Fibroblast of lung (primary cell): ENCODE measurements at regions not wholly inside any gene's neighbourhood (a gene's known extent, or its start where the extent isn't known, plus 50 kb on each side); places are given as distances from the start of the nearest gene placed in this dataset.
"Not testable (repeated sequence)": the region's sequence is repeated elsewhere in the genome, so short reads cannot be mapped to it uniquely, and the experiment has no call there.

ENCODE experiments used
- DNase-seq, 2 donors: peaks; one replicate each; pipeline versions ENCODE4 v3.0.0 to v3.0.0-alpha.2; 2010; ENCODE audit warnings: low read depth in 2 of 2
- H2AFZ ChIP-seq: 2 replicates; pipeline ENCODE4 v1.5.1; 2012; ENCODE audit warnings: low read length, control low read depth, inconsistent platforms
- H3K27ac ChIP-seq: 2 replicates; pipeline ENCODE4 v1.5.1; 2011; ENCODE audit warnings: low read length, control low read depth; ENCODE audit not compliant: insufficient read depth
- H3K27me3 ChIP-seq: 2 replicates; pipeline ENCODE4 v1.5.1; 2011; ENCODE audit warnings: mild to moderate bottlenecking, low read length; ENCODE audit not compliant: control insufficient read depth, insufficient read depth
- H3K36me3 ChIP-seq: 2 replicates; pipeline ENCODE4 v1.5.1; 2011; ENCODE audit warnings: low read length; ENCODE audit not compliant: control insufficient read depth, insufficient read depth
- H3K4me1 ChIP-seq: 2 replicates; pipeline ENCODE4 v1.5.1; 2011; ENCODE audit warnings: low read length; ENCODE audit not compliant: control insufficient read depth, insufficient read depth; ENCODE audit errors: extremely low read depth
- H3K4me2 ChIP-seq: 2 replicates; pipeline ENCODE4 v1.5.1; 2011; ENCODE audit warnings: low read length, control low read depth; ENCODE audit not compliant: insufficient read depth; ENCODE audit errors: extremely low read depth
- H3K4me3 ChIP-seq, 4 experiments: fragments of 200-600 bp in 1 of 4; sonication (generic) in 1 of 4; replicated peaks in 1 of 4; 2 replicates each; pipeline ENCODE4 v1.5.1; 2011 to 2016; ENCODE audit warnings: low read length in 4 of 4, low read depth in 3 of 4, mild to moderate bottlenecking in 3 of 4, control low read depth in 2 of 4, inconsistent platforms in 1 of 4, mixed read lengths in 1 of 4; ENCODE audit not compliant: insufficient read depth in 1 of 4; ENCODE audit errors: control extremely low read depth in 1 of 4
- H3K79me2 ChIP-seq: 2 replicates; pipeline ENCODE4 v1.5.1; 2012; ENCODE audit warnings: mild to moderate bottlenecking, low read length, inconsistent platforms; ENCODE audit not compliant: control insufficient read depth, insufficient read depth
- H3K9ac ChIP-seq: 2 replicates; pipeline ENCODE4 v1.5.1; 2011; ENCODE audit warnings: mild to moderate bottlenecking, low read length, control low read depth; ENCODE audit not compliant: insufficient read depth
- H3K9me3 ChIP-seq: 2 replicates; pipeline ENCODE4 v1.5.1; 2012; ENCODE audit warnings: low read depth, low read length; ENCODE audit not compliant: control insufficient read depth, insufficient read depth
- H4K20me1 ChIP-seq: 2 replicates; pipeline ENCODE4 v1.5.1; 2011; ENCODE audit warnings: low read length; ENCODE audit not compliant: control insufficient read depth, insufficient read depth; ENCODE audit errors: extremely low read depth
- EZH2 ChIP-seq: IDR thresholded peaks from 2 replicates; pipeline ENCODE4 v1.5.1; 2012; ENCODE audit warnings: low read length, control low read depth, mild to moderate bottlenecking; ENCODE audit errors: missing control alignments
- TF ChIP-seq, protein P1 (sequence below), 2 donors: IDR thresholded peaks in 1 of 2; conservative IDR thresholded peaks in 1 of 2; 1 replicate in 1 of 2; 2 replicates in 1 of 2; pipeline ENCODE4 v1.5.1; 2011 to 2012; ENCODE audit warnings: low read length in 2 of 2, control low read depth in 1 of 2, inconsistent platforms in 1 of 2, low read depth in 1 of 2, mild to moderate bottlenecking in 1 of 2

DNA sequence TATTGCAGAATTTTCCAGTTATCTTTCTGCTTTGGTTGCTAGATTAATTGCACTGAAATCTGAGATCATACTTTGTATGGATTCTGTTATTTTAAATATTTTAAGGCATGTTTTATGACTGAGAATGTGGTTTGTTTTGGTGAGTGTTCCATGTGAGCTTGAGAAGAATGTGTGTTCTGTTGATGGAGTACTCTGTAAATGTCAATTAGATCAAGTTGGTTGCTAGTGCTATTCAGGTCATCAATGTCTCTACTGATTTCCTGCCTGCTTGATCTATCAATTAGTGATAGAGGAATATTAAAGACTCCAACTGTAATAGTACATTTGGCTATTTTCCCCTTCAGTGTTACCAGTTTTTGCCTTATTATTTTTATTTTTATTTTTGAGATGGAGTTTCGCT lies 64.3 kb upstream of the SHANK2 start:
- H4K20me1 ChIP-seq = no peaks in the 10 kb centered on the region

DNA sequence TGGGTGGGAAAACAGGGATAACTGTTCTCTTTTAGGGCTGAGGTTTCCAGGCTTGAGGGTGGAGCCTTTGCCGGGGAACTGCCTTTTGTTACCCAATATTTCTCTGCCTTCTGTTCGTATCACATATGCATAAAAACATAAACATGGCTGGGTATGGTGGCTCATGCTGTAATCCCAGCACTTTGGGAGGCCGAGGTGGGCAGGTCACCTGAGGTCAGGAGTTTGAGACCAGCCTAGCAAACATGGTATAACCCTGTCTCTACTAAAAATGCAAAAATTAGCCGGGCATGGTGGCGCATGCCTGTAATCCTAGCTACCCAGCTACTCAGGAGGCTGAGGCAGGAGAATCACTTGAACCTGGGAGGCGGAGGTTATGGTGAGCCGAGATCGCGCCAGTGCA lies 60.2 kb upstream of the SHANK2 start:
- not testable (repeated sequence) for H3K4me2 ChIP-seq, H3K4me1 ChIP-seq, H4K20me1 ChIP-seq, DNase-seq, H3K9ac ChIP-seq, H3K4me3 ChIP-seq, H3K79me2 ChIP-seq, H3K27ac ChIP-seq, H3K27me3 ChIP-seq, H3K9me3 ChIP-seq, H3K36me3 ChIP-seq, H2AFZ ChIP-seq

More for the DNA sequence above, 64.3 kb upstream of the SHANK2 start:
- H3K27ac ChIP-seq = no peak overlapping the region
- H3K4me2 ChIP-seq = no peak overlapping the region
- H2AFZ ChIP-seq = no peak overlapping the region
- H3K4me3 ChIP-seq = no peak overlapping the region
- no peak overlapping the region for H3K9ac ChIP-seq
- H3K36me3 ChIP-seq = no peaks in the 10 kb centered on the region
- no peaks in the 10 kb centered on the region for H3K79me2 ChIP-seq
- DNase-seq = no peak
- TF ChIP-seq EZH2 = no peak
- TF ChIP-seq, protein P1, sequence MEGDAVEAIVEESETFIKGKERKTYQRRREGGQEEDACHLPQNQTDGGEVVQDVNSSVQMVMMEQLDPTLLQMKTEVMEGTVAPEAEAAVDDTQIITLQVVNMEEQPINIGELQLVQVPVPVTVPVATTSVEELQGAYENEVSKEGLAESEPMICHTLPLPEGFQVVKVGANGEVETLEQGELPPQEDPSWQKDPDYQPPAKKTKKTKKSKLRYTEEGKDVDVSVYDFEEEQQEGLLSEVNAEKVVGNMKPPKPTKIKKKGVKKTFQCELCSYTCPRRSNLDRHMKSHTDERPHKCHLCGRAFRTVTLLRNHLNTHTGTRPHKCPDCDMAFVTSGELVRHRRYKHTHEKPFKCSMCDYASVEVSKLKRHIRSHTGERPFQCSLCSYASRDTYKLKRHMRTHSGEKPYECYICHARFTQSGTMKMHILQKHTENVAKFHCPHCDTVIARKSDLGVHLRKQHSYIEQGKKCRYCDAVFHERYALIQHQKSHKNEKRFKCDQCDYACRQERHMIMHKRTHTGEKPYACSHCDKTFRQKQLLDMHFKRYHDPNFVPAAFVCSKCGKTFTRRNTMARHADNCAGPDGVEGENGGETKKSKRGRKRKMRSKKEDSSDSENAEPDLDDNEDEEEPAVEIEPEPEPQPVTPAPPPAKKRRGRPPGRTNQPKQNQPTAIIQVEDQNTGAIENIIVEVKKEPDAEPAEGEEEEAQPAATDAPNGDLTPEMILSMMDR (conservative IDR thresholded peaks at IDR 0.05 in 1 of 2, IDR thresholded peaks at IDR 0.05 in 1 of 2; ENCODE audit: low read depth in 1 of 2, low read length in 2 of 2) = no peak
- H3K4me1 ChIP-seq = no peaks in the 10 kb centered on the region
- H3K27me3 ChIP-seq = peaks cover 2% of the 10 kb centered on the region
- H3K9me3 ChIP-seq = no peaks in the 10 kb centered on the region

DNA sequence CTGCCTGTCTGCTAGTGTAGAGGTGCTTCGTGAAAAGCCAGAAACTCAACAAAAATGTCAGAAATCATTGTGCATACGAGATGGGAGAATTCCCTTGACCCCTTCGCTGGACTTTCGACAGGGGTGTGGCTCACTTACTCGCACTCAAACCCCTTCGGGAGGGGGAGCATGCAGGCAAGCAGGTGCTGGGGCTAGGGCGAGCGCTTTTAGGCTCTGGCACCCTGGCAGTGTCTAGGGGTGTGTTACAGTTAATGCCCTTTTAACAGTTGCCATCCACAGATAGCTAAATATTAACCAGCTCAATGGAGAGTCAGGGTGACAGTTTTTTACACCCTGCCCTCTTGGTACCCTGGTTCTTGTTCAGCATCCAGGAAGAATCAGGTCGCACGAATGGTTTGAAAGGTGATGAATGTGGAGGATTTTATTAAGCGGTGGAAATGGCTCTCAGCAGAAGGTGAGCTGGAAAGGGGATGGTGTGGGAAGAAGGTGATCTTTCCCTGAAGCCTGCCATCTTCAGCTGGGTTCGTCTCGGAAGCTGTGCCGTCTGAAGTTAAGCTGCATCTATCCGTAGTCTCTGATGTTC lies 59.6 kb upstream of the SHANK2 start:
- Histone ChIP-seq H2AFZ (no peak overlapping the region), H3K79me2 (no peaks in the 10 kb centered on the region), H3K4me3 (no peak overlapping the region), H3K9me3 (no peaks in the 10 kb centered on the region), H3K9ac (no peak overlapping the region), H3K36me3 (no peaks in the 10 kb centered on the region), H3K27ac (no peak overlapping the region), H3K4me1 (no peaks in the 10 kb centered on the region), H3K27me3 (peaks cover 2% of the 10 kb centered on the region), H3K4me2 (no peak overlapping the region), H4K20me1 (no peaks in the 10 kb centered on the region)
- DNase-seq = no peak
- TF ChIP-seq, protein P1 (conservative IDR thresholded peaks at IDR 0.05 in 1 of 2, IDR thresholded peaks at IDR 0.05 in 1 of 2; ENCODE audit: low read depth in 1 of 2, low read length in 2 of 2) = no peak
- TF ChIP-seq EZH2 = no peak
